ENCODE measurements at regions not wholly inside any gene's neighbourhood (a gene's known extent, or its start where the extent isn't known, plus 50 kb on each side); places are given as distances from the start of the nearest gene placed in this dataset.

DNA sequence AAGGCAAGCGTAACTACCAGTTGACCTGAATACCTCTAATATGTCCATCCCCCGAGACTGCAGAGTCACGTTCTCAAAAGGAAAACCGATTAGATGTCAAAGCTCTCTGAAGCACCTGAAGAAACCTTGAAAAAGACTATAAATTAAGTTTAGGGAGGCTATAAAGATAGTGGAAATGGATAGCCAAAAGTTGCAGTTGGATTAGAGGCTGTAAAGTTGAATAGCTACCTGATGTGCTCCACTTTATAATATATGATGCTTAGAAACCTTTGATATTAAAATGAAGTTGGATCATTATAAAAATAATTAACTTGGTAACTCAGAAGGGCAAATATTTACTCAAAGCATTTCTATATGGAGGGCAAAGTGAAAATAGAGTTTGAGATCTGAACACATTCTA is 506.6 kb upstream of the AGA start:
- H3K9me3 ChIP-seq (ENCODE audit: low read length), result no peaks in the 10 kb centered on the region
- H3K4me3 ChIP-seq (ENCODE audit: low read length), result no peak overlapping the region
- no peak overlapping the region for H3K4me2 ChIP-seq (ENCODE audit: low read depth, low read length, poor library complexity, severe bottlenecking)
- DNase-seq, result no peak
- H4K20me1 ChIP-seq (ENCODE audit: insufficient read depth, low read depth, low read length), result no peaks in the 10 kb centered on the region
- H3K27ac ChIP-seq (ENCODE audit: low read length), result no peak overlapping the region
- no peaks in the 10 kb centered on the region for H3K36me3 ChIP-seq (ENCODE audit: insufficient read depth, low read length)
- no peak overlapping the region for H3K9ac ChIP-seq (ENCODE audit: low read length)
- H3K9me2 ChIP-seq (replicated peaks; ENCODE audit: insufficient read depth, low read length), result no peaks in the 10 kb centered on the region
- no peaks in the 10 kb centered on the region for H3K79me2 ChIP-seq (ENCODE audit: low read length)
- no peaks in the 10 kb centered on the region for H3K4me1 ChIP-seq (ENCODE audit: low read length)
- H2AFZ ChIP-seq (ENCODE audit: low read length), result no peak overlapping the region
- no peaks in the 10 kb centered on the region for H3K27me3 ChIP-seq (ENCODE audit: low read length)

DNA sequence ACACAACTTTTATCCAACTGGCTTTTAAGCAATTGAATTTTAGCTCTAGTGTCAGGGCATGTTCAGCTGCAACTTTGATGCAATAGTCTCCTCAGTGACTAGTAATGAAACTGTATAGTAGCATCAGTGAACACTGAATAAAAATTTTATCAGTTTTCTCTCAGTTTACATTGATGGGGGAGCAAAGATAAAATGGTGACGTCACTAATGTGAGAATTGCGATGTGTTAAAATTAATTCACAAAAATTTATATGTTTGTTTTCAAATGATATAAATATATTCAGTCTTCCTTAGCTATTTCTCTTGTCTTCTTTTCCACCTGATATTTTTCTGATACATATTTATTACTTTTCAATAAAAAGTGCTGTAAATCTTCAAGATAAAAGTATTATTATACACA is 508.8 kb upstream of the AGA start:
- Histone ChIP-seq H3K27ac (ENCODE audit: low read length) (no peak overlapping the region), H3K9me2 (replicated peaks; ENCODE audit: insufficient read depth, low read length) (no peaks in the 10 kb centered on the region), H2AFZ (ENCODE audit: low read length) (no peak overlapping the region), H3K9me3 (ENCODE audit: low read length) (no peaks in the 10 kb centered on the region), H4K20me1 (ENCODE audit: insufficient read depth, low read depth, low read length) (no peaks in the 10 kb centered on the region), H3K4me2 (ENCODE audit: low read depth, low read length, poor library complexity, severe bottlenecking) (no peak overlapping the region), H3K79me2 (ENCODE audit: low read length) (no peaks in the 10 kb centered on the region), H3K4me1 (ENCODE audit: low read length) (no peaks in the 10 kb centered on the region), H3K9ac (ENCODE audit: low read length) (no peak overlapping the region), H3K36me3 (ENCODE audit: insufficient read depth, low read length) (no peaks in the 10 kb centered on the region), H3K4me3 (ENCODE audit: low read length) (no peak overlapping the region), H3K27me3 (ENCODE audit: low read length) (no peaks in the 10 kb centered on the region)
- no peak for DNase-seq

DNA sequence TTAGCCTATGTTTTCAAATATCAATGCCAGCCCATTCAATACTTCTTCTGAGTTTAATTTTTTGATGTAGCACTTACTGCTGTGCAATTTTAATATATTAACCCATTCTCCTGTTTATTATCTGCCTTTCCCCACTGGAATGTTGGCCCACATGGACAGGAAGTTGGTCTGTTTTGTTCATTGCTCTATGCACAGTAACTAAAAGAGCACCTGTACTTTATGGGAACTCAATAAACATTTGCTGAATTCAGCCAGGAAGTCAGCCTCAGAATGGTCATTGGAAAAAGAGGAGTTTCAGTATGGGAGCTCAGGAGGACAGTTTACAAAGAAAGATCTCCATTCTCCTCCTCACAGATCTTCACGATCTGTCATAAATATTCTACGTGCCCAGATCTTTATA is 510.5 kb upstream of the AGA start:
- Histone ChIP-seq H3K9me3 (ENCODE audit: low read length) (no peaks in the 10 kb centered on the region), H3K4me2 (ENCODE audit: low read depth, low read length, poor library complexity, severe bottlenecking) (no peak overlapping the region), H3K4me1 (ENCODE audit: low read length) (no peaks in the 10 kb centered on the region), H4K20me1 (ENCODE audit: insufficient read depth, low read depth, low read length) (no peaks in the 10 kb centered on the region), H2AFZ (ENCODE audit: low read length) (no peak overlapping the region), H3K27ac (ENCODE audit: low read length) (no peak overlapping the region), H3K79me2 (ENCODE audit: low read length) (no peaks in the 10 kb centered on the region), H3K9ac (ENCODE audit: low read length) (no peak overlapping the region), H3K4me3 (ENCODE audit: low read length) (no peak overlapping the region), H3K9me2 (replicated peaks; ENCODE audit: insufficient read depth, low read length) (no peaks in the 10 kb centered on the region), H3K36me3 (ENCODE audit: insufficient read depth, low read length) (no peaks in the 10 kb centered on the region), H3K27me3 (ENCODE audit: low read length) (no peaks in the 10 kb centered on the region)
- no peak for DNase-seq

DNA sequence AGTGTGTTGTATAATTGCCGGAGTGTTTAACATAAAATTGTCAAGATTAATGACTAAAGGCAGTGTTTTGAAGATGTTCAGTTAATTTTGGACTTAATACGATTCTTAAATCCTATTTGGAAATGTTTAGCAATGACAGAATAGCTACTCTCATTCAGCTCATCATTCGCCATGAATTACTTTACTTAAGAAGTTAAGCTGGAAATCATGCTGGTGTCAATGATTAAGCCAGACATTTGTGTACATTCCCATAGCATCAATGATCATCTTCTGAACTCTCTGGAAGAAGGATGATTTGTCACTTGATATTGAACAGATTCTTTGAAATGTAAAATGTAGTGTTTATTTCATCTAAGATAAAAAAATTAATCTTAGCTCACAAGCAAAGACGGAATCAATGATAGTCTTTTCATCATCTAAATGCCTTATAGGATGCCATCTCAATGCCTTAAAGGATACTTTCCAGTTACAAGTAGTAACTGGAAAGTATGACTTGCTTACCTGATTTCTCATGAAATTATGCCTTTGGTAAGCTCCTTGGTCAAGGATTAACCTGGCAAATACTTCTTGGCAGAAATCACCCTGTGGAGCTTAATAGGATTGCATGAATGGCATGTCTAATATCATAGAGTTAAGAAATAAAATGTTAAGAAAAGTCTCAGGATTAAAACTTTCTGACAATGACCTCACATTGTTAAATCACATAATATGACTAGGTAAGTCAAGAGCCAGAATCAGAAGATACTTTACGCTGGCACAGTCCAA is 515.5 kb upstream of the AGA start:
- H3K9me2 ChIP-seq (replicated peaks; ENCODE audit: insufficient read depth, low read length), result no peaks in the 10 kb centered on the region
- H3K4me2 ChIP-seq (ENCODE audit: low read depth, low read length, poor library complexity, severe bottlenecking), result no peak overlapping the region
- no peaks in the 10 kb centered on the region for H3K9me3 ChIP-seq (ENCODE audit: low read length)
- H3K27me3 ChIP-seq (ENCODE audit: low read length), result no peaks in the 10 kb centered on the region
- H3K79me2 ChIP-seq (ENCODE audit: low read length), result no peaks in the 10 kb centered on the region
- no peaks in the 10 kb centered on the region for H4K20me1 ChIP-seq (ENCODE audit: insufficient read depth, low read depth, low read length)
- no peak for DNase-seq
- no peak overlapping the region for H3K9ac ChIP-seq (ENCODE audit: low read length)
- no peak overlapping the region for H3K4me3 ChIP-seq (ENCODE audit: low read length)
- no peak overlapping the region for H3K27ac ChIP-seq (ENCODE audit: low read length)
- no peak overlapping the region for H2AFZ ChIP-seq (ENCODE audit: low read length)
- no peaks in the 10 kb centered on the region for H3K36me3 ChIP-seq (ENCODE audit: insufficient read depth, low read length)
- no peaks in the 10 kb centered on the region for H3K4me1 ChIP-seq (ENCODE audit: low read length)

DNA sequence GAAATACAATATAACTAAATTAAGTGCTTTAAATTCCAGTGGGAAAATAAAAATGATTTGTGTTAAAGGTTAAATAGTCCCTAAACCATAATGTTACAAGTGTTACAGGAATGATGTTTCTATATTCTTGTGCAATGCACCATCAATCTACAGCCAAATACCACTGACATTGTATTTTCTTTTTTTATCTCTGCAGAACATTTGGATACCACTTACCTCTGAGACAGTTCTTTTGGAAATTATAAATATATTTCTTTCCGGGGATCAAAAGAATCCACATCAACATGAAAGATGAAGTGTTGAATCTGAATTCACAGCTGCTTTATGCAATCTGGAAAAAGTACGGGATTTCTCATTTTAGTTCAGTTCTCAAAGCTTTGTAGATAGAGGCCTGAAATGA is 518.3 kb upstream of the AGA start:
- H3K27me3 ChIP-seq (ENCODE audit: low read length), result no peaks in the 10 kb centered on the region
- H3K9me3 ChIP-seq (ENCODE audit: low read length), result no peaks in the 10 kb centered on the region
- no peak overlapping the region for H3K27ac ChIP-seq (ENCODE audit: low read length)
- H3K4me1 ChIP-seq (ENCODE audit: low read length), result no peaks in the 10 kb centered on the region
- no peak for DNase-seq
- H3K79me2 ChIP-seq (ENCODE audit: low read length), result no peaks in the 10 kb centered on the region
- H4K20me1 ChIP-seq (ENCODE audit: insufficient read depth, low read depth, low read length), result no peaks in the 10 kb centered on the region
- no peak overlapping the region for H3K4me3 ChIP-seq (ENCODE audit: low read length)
- no peaks in the 10 kb centered on the region for H3K9me2 ChIP-seq (replicated peaks; ENCODE audit: insufficient read depth, low read length)
- H3K36me3 ChIP-seq (ENCODE audit: insufficient read depth, low read length), result no peaks in the 10 kb centered on the region
- no peak overlapping the region for H3K4me2 ChIP-seq (ENCODE audit: low read depth, low read length, poor library complexity, severe bottlenecking)
- no peak overlapping the region for H3K9ac ChIP-seq (ENCODE audit: low read length)
- H2AFZ ChIP-seq (ENCODE audit: low read length), result no peak overlapping the region

DNA sequence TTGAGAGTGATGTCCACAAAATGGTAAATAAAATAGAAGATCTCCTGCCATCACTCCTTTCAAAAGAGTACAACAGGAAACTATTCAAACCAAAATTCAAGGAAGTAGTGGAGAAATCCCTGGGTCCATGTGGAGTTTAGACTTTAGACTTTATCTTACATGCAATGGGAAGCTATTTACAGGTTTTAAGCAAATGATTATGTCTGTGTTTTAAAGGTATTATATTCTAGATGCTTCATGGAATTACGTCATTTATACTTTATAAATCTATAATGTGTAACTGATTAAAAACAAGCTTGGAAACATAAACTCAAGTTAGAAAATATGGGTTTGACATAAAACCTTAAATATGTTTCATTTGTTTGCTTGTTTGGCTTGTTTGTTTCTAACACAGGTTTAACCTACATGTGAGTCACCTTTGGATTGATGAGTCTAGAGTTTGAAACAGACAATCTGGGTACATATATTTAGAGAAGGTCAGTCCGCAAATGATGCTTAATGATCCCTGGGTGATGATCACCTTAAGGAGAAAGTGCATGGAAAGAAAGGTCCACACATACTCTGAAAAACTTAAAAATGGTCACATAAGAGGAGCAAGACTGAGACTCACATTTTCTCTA is 519.6 kb upstream of the AGA start:
- no peak overlapping the region for H3K4me2 ChIP-seq (ENCODE audit: low read depth, low read length, poor library complexity, severe bottlenecking)
- H3K4me3 ChIP-seq (ENCODE audit: low read length), result no peak overlapping the region
- no peaks in the 10 kb centered on the region for H3K4me1 ChIP-seq (ENCODE audit: low read length)
- no peak overlapping the region for H2AFZ ChIP-seq (ENCODE audit: low read length)
- no peak overlapping the region for H3K27ac ChIP-seq (ENCODE audit: low read length)
- no peaks in the 10 kb centered on the region for H4K20me1 ChIP-seq (ENCODE audit: insufficient read depth, low read depth, low read length)
- H3K79me2 ChIP-seq (ENCODE audit: low read length), result no peaks in the 10 kb centered on the region
- no peaks in the 10 kb centered on the region for H3K36me3 ChIP-seq (ENCODE audit: insufficient read depth, low read length)
- H3K9me3 ChIP-seq (ENCODE audit: low read length), result no peaks in the 10 kb centered on the region
- H3K9me2 ChIP-seq (replicated peaks; ENCODE audit: insufficient read depth, low read length), result no peaks in the 10 kb centered on the region
- H3K9ac ChIP-seq (ENCODE audit: low read length), result no peak overlapping the region
- no peaks in the 10 kb centered on the region for H3K27me3 ChIP-seq (ENCODE audit: low read length)
- DNase-seq, result no peak

DNA sequence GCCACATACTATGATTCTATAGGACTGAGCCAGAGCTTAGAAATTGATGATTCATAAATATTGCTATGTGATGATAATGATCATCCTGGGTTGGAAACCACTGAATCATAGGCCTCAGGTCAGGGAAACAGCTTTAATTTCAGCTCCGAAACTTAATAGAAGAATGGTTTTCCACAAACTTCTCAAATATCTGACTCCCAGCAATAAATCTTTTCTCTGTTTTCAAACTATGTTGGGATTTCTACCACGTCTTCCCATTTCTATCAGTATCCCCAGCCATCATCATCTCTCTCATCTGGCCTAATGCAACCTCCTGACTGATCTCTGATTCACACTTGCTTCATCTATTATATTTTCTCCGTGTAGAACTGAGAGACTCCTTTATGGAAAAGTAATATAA is 521.8 kb upstream of the AGA start:
- Histone ChIP-seq H4K20me1 (ENCODE audit: insufficient read depth, low read depth, low read length) (no peaks in the 10 kb centered on the region), H3K4me3 (ENCODE audit: low read length) (no peak overlapping the region), H3K79me2 (ENCODE audit: low read length) (no peaks in the 10 kb centered on the region), H3K9ac (ENCODE audit: low read length) (no peak overlapping the region), H3K4me1 (ENCODE audit: low read length) (no peaks in the 10 kb centered on the region), H3K9me2 (replicated peaks; ENCODE audit: insufficient read depth, low read length) (no peaks in the 10 kb centered on the region), H2AFZ (ENCODE audit: low read length) (no peak overlapping the region), H3K27ac (ENCODE audit: low read length) (no peak overlapping the region), H3K27me3 (ENCODE audit: low read length) (no peaks in the 10 kb centered on the region), H3K4me2 (ENCODE audit: low read depth, low read length, poor library complexity, severe bottlenecking) (no peak overlapping the region), H3K9me3 (ENCODE audit: low read length) (no peaks in the 10 kb centered on the region), H3K36me3 (ENCODE audit: insufficient read depth, low read length) (no peaks in the 10 kb centered on the region)
- no peak for DNase-seq

DNA sequence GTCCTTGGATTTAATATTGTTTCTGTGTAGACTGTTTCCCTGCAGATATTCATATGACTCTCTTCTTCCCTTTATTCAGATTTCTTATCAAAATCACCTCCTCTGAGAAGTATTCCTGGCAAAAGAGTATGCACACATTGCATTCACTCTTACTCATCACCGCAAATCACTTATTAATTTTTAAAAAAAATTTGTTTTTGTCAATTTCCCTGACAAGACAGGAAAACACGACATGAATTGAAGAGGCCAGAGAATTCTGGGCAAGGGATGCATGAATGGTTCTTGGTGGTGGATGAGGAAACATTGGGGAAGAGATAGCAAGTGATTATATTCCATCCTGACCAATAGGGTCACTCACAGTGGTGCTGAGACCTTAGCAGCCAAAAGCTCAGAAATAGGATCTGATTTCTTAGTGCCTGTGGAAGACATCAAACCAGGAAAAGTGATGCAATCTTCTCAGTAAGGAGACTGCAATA is 522.5 kb upstream of the AGA start:
- Histone ChIP-seq H4K20me1 (ENCODE audit: insufficient read depth, low read depth, low read length) (no peaks in the 10 kb centered on the region), H3K36me3 (ENCODE audit: insufficient read depth, low read length) (no peaks in the 10 kb centered on the region), H3K9me3 (ENCODE audit: low read length) (no peaks in the 10 kb centered on the region), H3K9me2 (replicated peaks; ENCODE audit: insufficient read depth, low read length) (no peaks in the 10 kb centered on the region), H3K27ac (ENCODE audit: low read length) (no peak overlapping the region), H2AFZ (ENCODE audit: low read length) (no peak overlapping the region), H3K4me2 (ENCODE audit: low read depth, low read length, poor library complexity, severe bottlenecking) (no peak overlapping the region), H3K4me1 (ENCODE audit: low read length) (no peaks in the 10 kb centered on the region), H3K9ac (ENCODE audit: low read length) (no peak overlapping the region), H3K4me3 (ENCODE audit: low read length) (no peak overlapping the region), H3K27me3 (ENCODE audit: low read length) (no peaks in the 10 kb centered on the region), H3K79me2 (ENCODE audit: low read length) (no peaks in the 10 kb centered on the region)
- DNase-seq, result no peak
